ENCODE measurements at regions not wholly inside any gene's neighbourhood (a gene's known extent, or its start where the extent isn't known, plus 50 kb on each side); places are given as distances from the start of the nearest gene placed in this dataset.

DNA sequence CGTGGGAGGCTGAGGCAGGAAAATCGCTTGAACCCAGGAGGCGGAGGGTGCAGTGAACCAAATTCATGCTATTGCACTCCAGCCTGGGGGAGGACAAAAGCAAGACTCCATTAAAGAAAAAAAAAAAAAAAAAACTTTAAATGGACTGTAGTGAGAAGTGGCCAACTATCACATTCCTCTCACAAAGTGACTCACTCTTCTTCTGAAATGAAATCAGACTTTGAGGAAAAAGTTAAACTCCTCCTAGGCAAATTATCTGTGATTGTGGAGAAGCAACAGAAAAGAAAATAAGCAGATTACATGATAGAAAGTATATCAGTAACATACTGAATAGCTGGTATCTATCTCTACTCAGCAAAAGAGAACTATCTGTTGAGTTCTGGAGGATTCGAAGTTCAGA is 234.3 kb upstream of the PHF14 start:
- dilution Hi-C loops (cut with MboI; ENCODE audit: extremely low pct_ligation_motif_present, low sequenced_read_pairs), result no loop called here

DNA sequence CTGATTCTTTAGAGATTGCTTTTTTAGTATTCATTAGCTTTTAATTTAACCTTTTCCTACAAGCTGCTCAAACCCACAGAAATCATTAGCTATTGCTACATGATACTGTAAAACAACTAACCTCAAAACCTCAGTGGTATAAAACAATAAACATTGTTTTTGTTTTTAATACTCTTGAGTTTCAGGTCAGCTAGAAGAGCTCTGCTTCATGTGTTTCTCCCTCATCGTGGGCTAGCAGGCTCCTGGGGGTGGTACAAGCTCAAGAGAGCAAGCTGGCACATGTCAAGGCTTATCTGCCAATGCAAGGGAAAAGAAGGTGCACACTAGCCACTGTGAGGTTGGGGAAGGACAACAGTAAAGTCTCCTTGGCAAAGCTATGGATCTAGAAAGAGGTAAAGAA is 232.9 kb upstream of the PHF14 start:
- Histone ChIP-seq H3K4me1 (ENCODE audit: control insufficient read depth, extremely low read depth, insufficient read depth, low read length) (no peaks in the 10 kb centered on the region), H3K36me3 (ENCODE audit: control insufficient read depth in 2 of 2, extremely low read depth in 1 of 2, insufficient read depth in 2 of 2, low read length in 2 of 2) (no peaks in the 10 kb centered on the region), H3K9ac (ENCODE audit: control insufficient read depth, extremely low read depth, insufficient read depth, low read length) (no peak overlapping the region), H2AFZ (ENCODE audit: control insufficient read depth, low read length) (no peak overlapping the region), H4K20me1 (ENCODE audit: control insufficient read depth, extremely low read depth, insufficient read depth, low read length) (no peaks in the 10 kb centered on the region), H3K27me3 (ENCODE audit: control insufficient read depth, extremely low read depth, insufficient read depth, low read length) (no peaks in the 10 kb centered on the region), H3K4me2 (ENCODE audit: control insufficient read depth, extremely low read depth, insufficient read depth, low read depth, low read length) (no peak overlapping the region), H3K4me3 (ENCODE audit: control insufficient read depth in 2 of 3, extremely low read depth in 1 of 3, insufficient read depth in 2 of 3, low read depth in 1 of 3, low read length in 3 of 3) (no peak overlapping the region), H3K9me3 (ENCODE audit: control insufficient read depth, low read depth, low read length) (no peaks in the 10 kb centered on the region), H3K79me2 (ENCODE audit: control insufficient read depth, insufficient read depth, low read length) (no peaks in the 10 kb centered on the region), H3K27ac (ENCODE audit: control insufficient read depth, insufficient read depth, low read length) (no peak overlapping the region), H3K9me1 (ENCODE audit: control insufficient read depth, extremely low read depth, insufficient read depth, low read length) (no peaks in the 10 kb centered on the region)
- no peak for TF ChIP-seq EZH2 (IDR thresholded peaks at IDR 0.05; ENCODE audit: low read length)
- TF ChIP-seq, protein P1, sequence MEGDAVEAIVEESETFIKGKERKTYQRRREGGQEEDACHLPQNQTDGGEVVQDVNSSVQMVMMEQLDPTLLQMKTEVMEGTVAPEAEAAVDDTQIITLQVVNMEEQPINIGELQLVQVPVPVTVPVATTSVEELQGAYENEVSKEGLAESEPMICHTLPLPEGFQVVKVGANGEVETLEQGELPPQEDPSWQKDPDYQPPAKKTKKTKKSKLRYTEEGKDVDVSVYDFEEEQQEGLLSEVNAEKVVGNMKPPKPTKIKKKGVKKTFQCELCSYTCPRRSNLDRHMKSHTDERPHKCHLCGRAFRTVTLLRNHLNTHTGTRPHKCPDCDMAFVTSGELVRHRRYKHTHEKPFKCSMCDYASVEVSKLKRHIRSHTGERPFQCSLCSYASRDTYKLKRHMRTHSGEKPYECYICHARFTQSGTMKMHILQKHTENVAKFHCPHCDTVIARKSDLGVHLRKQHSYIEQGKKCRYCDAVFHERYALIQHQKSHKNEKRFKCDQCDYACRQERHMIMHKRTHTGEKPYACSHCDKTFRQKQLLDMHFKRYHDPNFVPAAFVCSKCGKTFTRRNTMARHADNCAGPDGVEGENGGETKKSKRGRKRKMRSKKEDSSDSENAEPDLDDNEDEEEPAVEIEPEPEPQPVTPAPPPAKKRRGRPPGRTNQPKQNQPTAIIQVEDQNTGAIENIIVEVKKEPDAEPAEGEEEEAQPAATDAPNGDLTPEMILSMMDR (optimal IDR thresholded peaks at IDR 0.05 in 1 of 3, IDR thresholded peaks at IDR 0.05 in 1 of 3, conservative IDR thresholded peaks at IDR 0.05 in 1 of 3; ENCODE audit: extremely low read depth in 1 of 3, insufficient read depth in 2 of 3, low read length in 3 of 3), result no peak
- dilution Hi-C loops (cut with MboI; ENCODE audit: extremely low pct_ligation_motif_present, low sequenced_read_pairs), result no loop called here
- no peak for DNase-seq (ENCODE audit: low read depth, low spot score)
- FAIRE-seq, result no peak

More for the DNA sequence above, 234.3 kb upstream of the PHF14 start:
- H3K27me3 ChIP-seq (ENCODE audit: control insufficient read depth, extremely low read depth, insufficient read depth, low read length), result no peaks in the 10 kb centered on the region
- no peak for FAIRE-seq
- no peak overlapping the region for H3K4me3 ChIP-seq (ENCODE audit: control insufficient read depth in 2 of 3, extremely low read depth in 1 of 3, insufficient read depth in 2 of 3, low read depth in 1 of 3, low read length in 3 of 3)
- no peak overlapping the region for H3K27ac ChIP-seq (ENCODE audit: control insufficient read depth, insufficient read depth, low read length)
- no peaks in the 10 kb centered on the region for H3K4me1 ChIP-seq (ENCODE audit: control insufficient read depth, extremely low read depth, insufficient read depth, low read length)
- no peak for DNase-seq (ENCODE audit: low read depth, low spot score)
- no peak overlapping the region for H3K9ac ChIP-seq (ENCODE audit: control insufficient read depth, extremely low read depth, insufficient read depth, low read length)
- H3K4me2 ChIP-seq (ENCODE audit: control insufficient read depth, extremely low read depth, insufficient read depth, low read depth, low read length), result no peak overlapping the region
- no peaks in the 10 kb centered on the region for H3K9me1 ChIP-seq (ENCODE audit: control insufficient read depth, extremely low read depth, insufficient read depth, low read length)
- H3K79me2 ChIP-seq (ENCODE audit: control insufficient read depth, insufficient read depth, low read length), result no peaks in the 10 kb centered on the region
- no peaks in the 10 kb centered on the region for H4K20me1 ChIP-seq (ENCODE audit: control insufficient read depth, extremely low read depth, insufficient read depth, low read length)
- H2AFZ ChIP-seq (ENCODE audit: control insufficient read depth, low read length), result no peak overlapping the region
- no peak for TF ChIP-seq EZH2 (IDR thresholded peaks at IDR 0.05; ENCODE audit: low read length)
- TF ChIP-seq, protein P1 (optimal IDR thresholded peaks at IDR 0.05 in 1 of 3, IDR thresholded peaks at IDR 0.05 in 1 of 3, conservative IDR thresholded peaks at IDR 0.05 in 1 of 3; ENCODE audit: extremely low read depth in 1 of 3, insufficient read depth in 2 of 3, low read length in 3 of 3), result no peak
- H3K36me3 ChIP-seq (ENCODE audit: control insufficient read depth in 2 of 2, extremely low read depth in 1 of 2, insufficient read depth in 2 of 2, low read length in 2 of 2), result no peaks in the 10 kb centered on the region
- H3K9me3 ChIP-seq (ENCODE audit: control insufficient read depth, low read depth, low read length), result no peaks in the 10 kb centered on the region

All from keratinocyte (primary cell).